CD14-positive monocyte (primary cell): ENCODE measurements at regions not wholly inside any gene's neighbourhood (a gene's known extent, or its start where the extent isn't known, plus 50 kb on each side); places are given as distances from the start of the nearest gene placed in this dataset.

Experiments
- DNase-seq, 3 donors: peaks; one replicate each; pipeline ENCODE4 v3.0.0-alpha.2; 2011 to 2022
- H2AFZ ChIP-seq: 2 replicates; pipeline ENCODE4 v1.6.0; 2012; ENCODE audit warnings: mild to moderate bottlenecking, low read depth, low read length, inconsistent platforms; ENCODE audit not compliant: insufficient read depth, poor library complexity, severe bottlenecking
- H3K27ac ChIP-seq, 2 donors: 1 replicate in 1 of 2; 2 replicates in 1 of 2; pipeline ENCODE4 v1.5.1; 2012 to 2013; ENCODE audit warnings: low read length in 2 of 2, control low read depth in 1 of 2, inconsistent platforms in 1 of 2, low read depth in 1 of 2, mild to moderate bottlenecking in 1 of 2
- H3K27me3 ChIP-seq, 2 donors: one replicate each; pipeline versions ENCODE4 v1.6.0 to v1.6.1; 2011 to 2013; ENCODE audit warnings: low read length in 2 of 2; ENCODE audit not compliant: control insufficient read depth in 2 of 2, insufficient read depth in 2 of 2
- H3K36me3 ChIP-seq, 2 donors: replicated peaks in 1 of 2; 1 replicate in 1 of 2; 2 replicates in 1 of 2; pipeline versions ENCODE4 v1.5.1 to v1.6.1; 2012 to 2013; ENCODE audit warnings: low read length in 2 of 2, control low read depth in 1 of 2, inconsistent platforms in 1 of 2, mild to moderate bottlenecking in 1 of 2; ENCODE audit not compliant: insufficient read depth in 2 of 2, control insufficient read depth in 1 of 2
- H3K4me1 ChIP-seq, 2 donors: 1 replicate in 1 of 2; 2 replicates in 1 of 2; pipeline versions ENCODE4 v1.5.1 to v1.6.1; 2012 to 2013; ENCODE audit warnings: low read length in 2 of 2, control low read depth in 1 of 2, inconsistent platforms in 1 of 2, mild to moderate bottlenecking in 1 of 2, moderate library complexity in 1 of 2; ENCODE audit not compliant: insufficient read depth in 2 of 2, control insufficient read depth in 1 of 2
- H3K4me2 ChIP-seq: replicated peaks from 2 replicates; pipeline ENCODE3; 2012; ENCODE audit warnings: low read length, moderate library complexity, mild to moderate bottlenecking; ENCODE audit not compliant: poor library complexity, severe bottlenecking; ENCODE audit errors: extremely low read depth
- H3K4me3 ChIP-seq, 3 experiments: fragments of 200-600 bp in 1 of 3; sonication (generic) in 1 of 3; replicated peaks in 1 of 3; 1 replicate in 2 of 3; 2 replicates in 1 of 3; pipeline ENCODE4 v1.5.1; 2011 to 2013; ENCODE audit warnings: low read length in 3 of 3, mild to moderate bottlenecking in 3 of 3, control low read depth in 2 of 3, low read depth in 2 of 3, inconsistent platforms in 1 of 3, moderate library complexity in 1 of 3
- H3K79me2 ChIP-seq: 2 replicates; pipeline ENCODE4 v1.6.0; 2012; ENCODE audit warnings: mild to moderate bottlenecking, control low read depth, inconsistent platforms, low read length, moderate library complexity; ENCODE audit not compliant: insufficient read depth
- H3K9ac ChIP-seq: 2 replicates; pipeline ENCODE4 v1.6.0; 2017; ENCODE audit warnings: low read length, mild to moderate bottlenecking; ENCODE audit not compliant: insufficient read depth, poor library complexity, severe bottlenecking
- H3K9me3 ChIP-seq, 2 donors: replicated peaks in 1 of 2; 1 replicate in 1 of 2; 2 replicates in 1 of 2; pipeline versions ENCODE4 v1.5.1 to v1.6.1; 2012 to 2013; ENCODE audit warnings: low read length in 2 of 2, control low read depth in 1 of 2; ENCODE audit not compliant: control insufficient read depth in 1 of 2, insufficient read depth in 1 of 2
- H4K20me1 ChIP-seq: 2 replicates; pipeline ENCODE4 v1.6.0; 2012; ENCODE audit warnings: mild to moderate bottlenecking, low read length, control low read depth, moderate library complexity; ENCODE audit not compliant: insufficient read depth
- H3K27ac Mint-ChIP-seq, 7 donors: one replicate each; pipeline ENCODE4 v1.8.0; 2020; ENCODE audit warnings: mild to moderate bottlenecking in 7 of 7, mixed read lengths in 7 of 7, moderate library complexity in 6 of 7, inconsistent platforms in 2 of 7
- H3K27me3 Mint-ChIP-seq, 3 donors: one replicate each; pipeline ENCODE4 v1.8.0; 2021 to 2022; ENCODE audit warnings: low read depth in 3 of 3, mild to moderate bottlenecking in 3 of 3, mixed read lengths in 3 of 3, moderate library complexity in 3 of 3, inconsistent platforms in 1 of 3
- H3K36me3 Mint-ChIP-seq, 2 donors: one replicate each; pipeline ENCODE4 v1.8.0; 2020; ENCODE audit warnings: mixed read lengths in 2 of 2, inconsistent platforms in 1 of 2, mild to moderate bottlenecking in 1 of 2
- H3K4me1 Mint-ChIP-seq: one replicate; pipeline ENCODE4 v1.8.0; 2020; ENCODE audit warnings: mild to moderate bottlenecking, mixed read lengths
- H3K4me3 Mint-ChIP-seq, 2 donors: one replicate each; pipeline ENCODE4 v1.8.0; 2020; ENCODE audit warnings: mild to moderate bottlenecking in 2 of 2, mixed read lengths in 2 of 2, moderate library complexity in 1 of 2
- H3K9me3 Mint-ChIP-seq, 7 donors: one replicate each; pipeline ENCODE4 v1.8.0; 2020 to 2022; ENCODE audit warnings: mixed read lengths in 7 of 7, mild to moderate bottlenecking in 6 of 7, moderate library complexity in 6 of 7, inconsistent platforms in 2 of 7
- CTCF ChIP-seq: fragments of 200-600 bp; IDR thresholded peaks from one replicate; pipeline ENCODE4 v1.8.0; 2022; ENCODE audit warnings: antibody characterized with exemption, mild to moderate bottlenecking
- WGBS: methylation state at CpG from one replicate; pipeline ENCODE4 v1.1.5; 2013; ENCODE audit warnings: missing lambda C conversion rate; ENCODE audit not compliant: insufficient coverage; 5-methylcytosine and 5-hydroxymethylcytosine counted together
- intact Hi-C, 2 donors: fragments of 100-400 bp; cut with micrococcal nuclease; formaldehyde crosslinking; loops; one replicate each; pipeline versions ENCODE4 v1.15.0 to v1.15.1; 2023

- peak overlapping the region in 1 of 2 donors; percentile 63 for H3K4me3 Mint-ChIP-seq
- no peaks in the 10 kb centered on the region for H3K36me3 Mint-ChIP-seq
- H3K27me3 ChIP-seq = peaks cover 0 to 7% of the 10 kb centered on the region in 2 donors
- H3K9me3 Mint-ChIP-seq = peaks cover 0 to 3% (median 0%) of the 10 kb centered on the region in 7 donors
- no peaks in the 10 kb centered on the region for H3K9me3 ChIP-seq
- no peaks in the 10 kb centered on the region for H3K36me3 ChIP-seq
- no peak overlapping the region for H3K9ac ChIP-seq
- 14% methylated on average over 8 of the region's 24 CpGs for WGBS
- no peak for DNase-seq
- no peak overlapping the region for H3K27ac Mint-ChIP-seq
- H3K27ac ChIP-seq = no peak overlapping the region
- peak overlapping the region; percentile 8 for H3K4me2 ChIP-seq
- H2AFZ ChIP-seq = peak overlapping the region; percentile 11
- H3K4me1 Mint-ChIP-seq = peaks cover 14% of the 10 kb centered on the region
- H3K27me3 Mint-ChIP-seq = peaks cover 10 to 25% (median 11%) of the 10 kb centered on the region in 3 donors
- H3K4me1 ChIP-seq = peaks cover 8 to 10% of the 10 kb centered on the region in 2 donors
- no peak for TF ChIP-seq CTCF
- H4K20me1 ChIP-seq = no peaks in the 10 kb centered on the region
- H3K79me2 ChIP-seq = no peaks in the 10 kb centered on the region
- no peak overlapping the region for H3K4me3 ChIP-seq
- intact Hi-C loops = no loop called here
Observed at GRCh38 chr21:17454315-17455027, 58.4 kb upstream of the CXADR start.

- Histone ChIP-seq H3K27me3 (peaks cover 0 to 7% of the 10 kb centered on the region in 2 donors), H3K4me2 (no peak overlapping the region), H3K27ac (no peak overlapping the region), H3K9me3 (no peaks in the 10 kb centered on the region), H3K4me3 (no peak overlapping the region), H3K4me1 (peaks cover 8 to 10% of the 10 kb centered on the region in 2 donors), H3K36me3 (no peaks in the 10 kb centered on the region), H2AFZ (no peak overlapping the region), H3K9ac (no peak overlapping the region), H3K79me2 (no peaks in the 10 kb centered on the region), H4K20me1 (no peaks in the 10 kb centered on the region)
- Mint-ChIP-seq H3K36me3 (no peaks in the 10 kb centered on the region), H3K4me1 (peaks cover 14% of the 10 kb centered on the region), H3K27me3 (peaks cover 10 to 25% (median 11%) of the 10 kb centered on the region in 3 donors), H3K4me3 (peak overlapping the region in 1 of 2 donors; percentile 63), H3K9me3 (peaks cover 0 to 3% (median 0%) of the 10 kb centered on the region in 7 donors), H3K27ac (no peak overlapping the region)
- no peak for DNase-seq
- 87% methylated on average over 4 of the region's 4 CpGs for WGBS
- intact Hi-C loops = no loop called here
- TF ChIP-seq CTCF = no peak
Observed at GRCh38 chr21:17455028-17455353, 57.9 kb upstream of the CXADR start.
